ENCODE measurements at regions not wholly inside any gene's neighbourhood (a gene's known extent, or its start where the extent isn't known, plus 50 kb on each side); places are given as distances from the start of the nearest gene placed in this dataset.

- Histone ChIP-seq H3K9me3 (ENCODE audit: control insufficient read depth, insufficient read depth, low read length) (no peaks in the 10 kb centered on the region), H3K36me3 (ENCODE audit: control insufficient read depth, insufficient read depth, low read length) (no peaks in the 10 kb centered on the region), H3K4me1 (ENCODE audit: control insufficient read depth, insufficient read depth, low read length) (no peaks in the 10 kb centered on the region), H3K27ac (ENCODE audit: low read length) (no peak overlapping the region), H3K4me3 (ENCODE audit: low read length) (no peak overlapping the region), H3K27me3 (ENCODE audit: control insufficient read depth, insufficient read depth, low read length) (no peaks in the 10 kb centered on the region)
- Mint-ChIP-seq H3K9me3 (no peaks in the 10 kb centered on the region), H3K27ac (no peak overlapping the region), H3K4me3 (no peak overlapping the region), H3K27me3 (ENCODE audit: low read depth in 2 of 2) (peaks cover 5 to 18% of the 10 kb centered on the region in 2 donors), H3K36me3 (no peaks in the 10 kb centered on the region), H3K4me1 (no peaks in the 10 kb centered on the region)
- DNase-seq (no peak), ATAC-seq (no peak)
- 94% methylated on average over 3 of the region's 3 CpGs for WGBS (ENCODE audit: insufficient coverage)
- intact Hi-C loops (cut with micrococcal nuclease), result no loop called here
- TF ChIP-seq CTCF (IDR thresholded peaks at IDR 0.05), result no peak
These were observed 119.0 kb upstream of the CYRIA start for GRCh38 chr2:16784652-16785051.

DNA sequence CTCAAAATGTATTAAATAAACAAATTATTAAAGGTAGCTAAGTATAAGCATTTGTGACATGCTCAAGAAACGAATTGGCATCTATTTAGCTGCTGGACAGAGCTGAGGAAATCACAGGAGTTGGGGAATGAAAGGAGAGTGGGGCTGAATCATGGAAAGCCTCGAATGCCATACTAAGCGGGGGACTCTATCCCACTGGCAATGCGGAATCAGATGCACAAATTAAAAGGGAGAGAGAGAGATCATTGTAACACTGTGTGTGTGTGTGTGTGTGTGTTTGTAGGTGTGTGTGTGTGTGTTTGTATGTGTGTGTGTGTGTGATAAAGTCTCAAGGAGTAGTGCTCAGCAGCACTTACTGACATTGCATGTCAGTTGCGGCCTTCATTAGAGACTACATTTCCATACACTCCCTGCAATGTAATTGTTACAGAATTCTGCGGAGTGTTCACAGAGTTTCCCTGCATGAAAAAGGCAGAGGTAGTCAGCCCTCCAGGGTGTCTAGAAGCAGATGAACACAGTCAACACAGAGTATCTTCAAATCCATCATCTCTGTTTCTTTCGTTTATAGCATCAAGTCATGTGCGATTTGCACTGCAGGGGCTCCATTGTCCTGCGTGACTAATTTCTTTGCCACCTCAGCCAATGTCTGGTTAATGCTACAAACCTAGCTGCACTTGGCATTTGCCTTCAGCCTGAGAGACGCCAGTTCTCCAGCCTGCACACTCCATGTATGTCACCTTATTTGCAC, 111.7 kb upstream of the CYRIA start:
- intact Hi-C loops (cut with micrococcal nuclease), result no loop called here
- TF ChIP-seq CTCF (IDR thresholded peaks at IDR 0.05), result no peak
- Histone ChIP-seq H3K27me3 (ENCODE audit: control insufficient read depth, insufficient read depth, low read length) (no peaks in the 10 kb centered on the region), H3K4me1 (ENCODE audit: control insufficient read depth, insufficient read depth, low read length) (no peaks in the 10 kb centered on the region), H3K9me3 (ENCODE audit: control insufficient read depth, insufficient read depth, low read length) (no peaks in the 10 kb centered on the region), H3K36me3 (ENCODE audit: control insufficient read depth, insufficient read depth, low read length) (no peaks in the 10 kb centered on the region), H3K27ac (ENCODE audit: low read length) (no peak overlapping the region), H3K4me3 (ENCODE audit: low read length) (no peak overlapping the region)
- Mint-ChIP-seq H3K36me3 (no peaks in the 10 kb centered on the region), H3K4me1 (no peaks in the 10 kb centered on the region), H3K27me3 (ENCODE audit: low read depth in 2 of 2) (peaks cover 23 to 50% of the 10 kb centered on the region in 2 donors), H3K9me3 (no peaks in the 10 kb centered on the region), H3K4me3 (no peak overlapping the region), H3K27ac (no peak overlapping the region)
- WGBS (ENCODE audit: insufficient coverage), result 87% methylated on average over 10 of the region's 10 CpGs
- ATAC-seq, result no peak
- no peak for DNase-seq

- no peaks in the 10 kb centered on the region for H3K9me3 ChIP-seq (ENCODE audit: control insufficient read depth, insufficient read depth, low read length)
- TF ChIP-seq CTCF (IDR thresholded peaks at IDR 0.05), result no peak
- Mint-ChIP-seq H3K27ac (no peak overlapping the region), H3K36me3 (no peaks in the 10 kb centered on the region), H3K27me3 (ENCODE audit: low read depth in 2 of 2) (peaks cover 23 to 47% of the 10 kb centered on the region in 2 donors), H3K4me1 (no peaks in the 10 kb centered on the region), H3K4me3 (no peak overlapping the region), H3K9me3 (no peaks in the 10 kb centered on the region)
- H3K27ac ChIP-seq (ENCODE audit: low read length), result no peak overlapping the region
- DNase-seq (no peak), ATAC-seq (no peak)
- H3K36me3 ChIP-seq (ENCODE audit: control insufficient read depth, insufficient read depth, low read length), result no peaks in the 10 kb centered on the region
- H3K4me3 ChIP-seq (ENCODE audit: low read length), result no peak overlapping the region
- 82% methylated on average over 1 of the region's 1 CpG for WGBS (ENCODE audit: insufficient coverage)
- H3K27me3 ChIP-seq (ENCODE audit: control insufficient read depth, insufficient read depth, low read length), result no peaks in the 10 kb centered on the region
- H3K4me1 ChIP-seq (ENCODE audit: control insufficient read depth, insufficient read depth, low read length), result no peaks in the 10 kb centered on the region
- intact Hi-C loops (cut with micrococcal nuclease), result no loop called here
These were observed 110.2 kb upstream of the CYRIA start for GRCh38 chr2:16775899-16776231.
